ENCODE measurements at regions not wholly inside any gene's neighbourhood (a gene's known extent, or its start where the extent isn't known, plus 50 kb on each side); places are given as distances from the start of the nearest gene placed in this dataset.

DNA sequence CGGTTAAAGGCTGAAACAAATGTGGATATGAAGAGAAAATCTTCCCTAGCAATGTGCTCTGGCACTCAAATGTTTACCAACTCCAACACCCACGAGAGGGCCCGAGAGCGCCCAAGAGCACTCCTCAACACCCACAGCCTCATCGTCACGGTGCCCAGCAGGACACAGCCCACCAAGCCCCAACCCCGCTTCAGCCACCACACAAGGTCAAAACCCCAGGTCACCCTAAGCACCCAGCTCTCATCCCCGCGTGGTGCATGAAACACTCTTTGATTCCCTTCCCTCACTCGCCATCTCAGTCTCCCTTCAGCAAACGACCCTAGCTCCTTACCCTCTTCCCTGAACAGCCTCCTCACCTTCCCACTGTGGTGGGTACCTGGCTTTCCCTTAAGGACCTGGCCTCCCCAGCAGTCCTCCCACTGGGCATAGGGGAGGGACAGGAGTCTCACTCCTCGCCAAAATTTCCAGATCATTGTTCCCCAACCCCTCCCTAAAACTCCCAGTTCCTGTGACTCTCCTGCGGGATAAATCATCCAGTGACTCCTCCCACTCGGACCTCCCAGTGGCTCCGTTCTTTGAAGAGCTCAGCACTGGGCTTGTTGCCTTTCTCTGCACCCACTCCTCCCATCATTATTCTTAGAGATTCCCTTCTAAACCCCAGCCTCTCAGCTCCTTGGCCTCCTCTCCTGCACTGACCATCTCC is 170.4 kb upstream of the SYT6 start:
- Mint-ChIP-seq H3K9me3 (no peaks in the 10 kb centered on the region), H3K4me1 (ENCODE audit: low read depth) (peaks cover 3% of the 10 kb centered on the region)

GRCh38 chr1:114322734-114323133 is 169.1 kb upstream of the SYT6 start:
- no peaks in the 10 kb centered on the region for H3K4me1 Mint-ChIP-seq (ENCODE audit: low read depth)
- H3K27me3 Mint-ChIP-seq (ENCODE audit: low read depth), result no peaks in the 10 kb centered on the region
- no peak overlapping the region for H3K4me3 Mint-ChIP-seq
- ATAC-seq, result no peak
- no peaks in the 10 kb centered on the region for H3K9me3 Mint-ChIP-seq
- H3K36me3 Mint-ChIP-seq (ENCODE audit: insufficient read depth), result no peaks in the 10 kb centered on the region
- DNase-seq, result no peak

More for the DNA sequence above, 170.4 kb upstream of the SYT6 start:
- ATAC-seq, result no peak
- H3K27me3 Mint-ChIP-seq (ENCODE audit: low read depth), result no peaks in the 10 kb centered on the region
- DNase-seq, result no peak
- no peaks in the 10 kb centered on the region for H3K36me3 Mint-ChIP-seq (ENCODE audit: insufficient read depth)
- H3K4me3 Mint-ChIP-seq, result no peak overlapping the region

DNA sequence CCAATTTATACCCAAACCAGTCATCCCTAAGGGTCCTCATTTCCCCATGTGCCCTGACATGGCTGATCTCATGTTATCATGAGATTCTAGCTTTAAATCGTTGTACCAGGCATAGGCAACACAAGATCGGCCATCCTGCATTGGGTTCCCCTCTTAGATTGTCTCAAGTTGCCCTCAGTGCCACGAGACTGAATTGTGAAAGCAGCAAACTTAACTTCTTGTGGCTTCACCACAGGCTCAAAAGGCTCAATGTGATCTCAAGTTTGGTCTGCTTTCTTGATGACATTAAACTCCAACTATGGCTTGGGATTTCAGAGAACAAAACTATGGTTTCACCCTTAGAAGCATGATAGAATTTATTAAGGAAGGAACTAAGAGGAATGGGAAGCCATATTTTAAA is 168.5 kb upstream of the SYT6 start:
- no peaks in the 10 kb centered on the region for H3K27me3 Mint-ChIP-seq (ENCODE audit: low read depth)
- H3K4me3 Mint-ChIP-seq, result no peak overlapping the region
- DNase-seq (no peak), ATAC-seq (no peak)
- no peaks in the 10 kb centered on the region for H3K36me3 Mint-ChIP-seq (ENCODE audit: insufficient read depth)
- H3K4me1 Mint-ChIP-seq (ENCODE audit: low read depth), result no peaks in the 10 kb centered on the region
- H3K9me3 Mint-ChIP-seq, result no peaks in the 10 kb centered on the region

GRCh38 chr1:114320586-114320985 is 166.9 kb upstream of the SYT6 start:
- Mint-ChIP-seq H3K4me1 (ENCODE audit: low read depth) (no peaks in the 10 kb centered on the region), H3K27me3 (ENCODE audit: low read depth) (no peaks in the 10 kb centered on the region), H3K4me3 (no peak overlapping the region), H3K36me3 (ENCODE audit: insufficient read depth) (no peaks in the 10 kb centered on the region), H3K9me3 (no peaks in the 10 kb centered on the region)
- ATAC-seq (no peak), DNase-seq (no peak)

DNA sequence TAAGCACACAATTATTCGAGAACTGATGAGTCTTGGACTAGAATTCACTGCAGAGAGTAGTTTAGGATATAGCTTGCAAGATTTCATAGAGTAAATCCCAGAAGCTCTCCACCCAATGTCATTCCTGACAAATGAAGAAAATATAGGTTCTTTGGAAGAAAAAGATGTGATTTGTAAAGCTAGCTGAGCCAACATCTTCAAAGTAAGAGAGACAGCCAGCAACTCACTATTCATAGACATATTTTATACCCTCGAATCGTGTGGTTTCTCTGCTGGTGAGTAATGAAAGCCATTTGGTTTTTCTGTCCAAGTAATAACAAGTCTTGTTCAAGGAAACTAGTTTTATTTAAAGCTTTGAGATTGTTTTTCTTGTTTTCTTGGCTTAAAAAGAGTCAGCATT is 165.7 kb upstream of the SYT6 start:
- no peaks in the 10 kb centered on the region for H3K27me3 Mint-ChIP-seq (ENCODE audit: low read depth)
- ATAC-seq (no peak), DNase-seq (no peak)
- no peaks in the 10 kb centered on the region for H3K36me3 Mint-ChIP-seq (ENCODE audit: insufficient read depth)
- H3K4me3 Mint-ChIP-seq, result no peak overlapping the region
- H3K9me3 Mint-ChIP-seq, result no peaks in the 10 kb centered on the region
- no peaks in the 10 kb centered on the region for H3K4me1 Mint-ChIP-seq (ENCODE audit: low read depth)

DNA sequence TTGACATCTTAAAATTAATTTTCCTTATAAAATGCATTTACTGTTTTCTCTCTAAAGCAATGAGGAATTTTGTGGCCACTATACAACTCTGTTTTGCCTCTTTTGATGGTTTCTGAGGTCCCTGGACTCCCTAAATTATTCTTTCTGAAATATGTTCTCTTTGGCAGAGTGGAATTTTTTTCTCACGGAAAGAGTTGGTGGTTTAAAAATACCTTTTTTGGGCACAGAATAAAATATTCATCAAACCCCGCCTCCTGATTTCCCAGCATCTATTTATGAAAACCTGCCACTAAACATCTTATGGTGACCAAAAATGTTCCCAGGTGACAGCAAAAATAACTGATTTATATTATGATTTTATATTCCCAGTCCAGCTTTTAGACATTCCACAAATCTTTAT is 165.3 kb upstream of the SYT6 start:
- H3K36me3 Mint-ChIP-seq (ENCODE audit: insufficient read depth), result no peaks in the 10 kb centered on the region
- H3K27me3 Mint-ChIP-seq (ENCODE audit: low read depth), result no peaks in the 10 kb centered on the region
- H3K9me3 Mint-ChIP-seq, result no peaks in the 10 kb centered on the region
- H3K4me1 Mint-ChIP-seq (ENCODE audit: low read depth), result no peaks in the 10 kb centered on the region
- DNase-seq (no peak), ATAC-seq (no peak)
- H3K4me3 Mint-ChIP-seq, result no peak overlapping the region

- no peaks in the 10 kb centered on the region for H3K36me3 Mint-ChIP-seq (ENCODE audit: insufficient read depth)
- no peak overlapping the region for H3K4me3 Mint-ChIP-seq
- H3K4me1 Mint-ChIP-seq (ENCODE audit: low read depth), result no peaks in the 10 kb centered on the region
- no peaks in the 10 kb centered on the region for H3K27me3 Mint-ChIP-seq (ENCODE audit: low read depth)
- ATAC-seq (no peak), DNase-seq (no peak)
- H3K9me3 Mint-ChIP-seq, result peaks cover 14% of the 10 kb centered on the region
These were observed 162.5 kb upstream of the SYT6 start for GRCh38 chr1:114316204-114316603.

GRCh38 chr1:114315631-114316030 is 162.0 kb upstream of the SYT6 start:
- Mint-ChIP-seq H3K4me1 (ENCODE audit: low read depth) (no peaks in the 10 kb centered on the region), H3K4me3 (no peak overlapping the region), H3K9me3 (peaks cover 14% of the 10 kb centered on the region), H3K36me3 (ENCODE audit: insufficient read depth) (no peaks in the 10 kb centered on the region), H3K27me3 (ENCODE audit: low read depth) (no peaks in the 10 kb centered on the region)
- no peak for DNase-seq
- no peak for ATAC-seq

DNA sequence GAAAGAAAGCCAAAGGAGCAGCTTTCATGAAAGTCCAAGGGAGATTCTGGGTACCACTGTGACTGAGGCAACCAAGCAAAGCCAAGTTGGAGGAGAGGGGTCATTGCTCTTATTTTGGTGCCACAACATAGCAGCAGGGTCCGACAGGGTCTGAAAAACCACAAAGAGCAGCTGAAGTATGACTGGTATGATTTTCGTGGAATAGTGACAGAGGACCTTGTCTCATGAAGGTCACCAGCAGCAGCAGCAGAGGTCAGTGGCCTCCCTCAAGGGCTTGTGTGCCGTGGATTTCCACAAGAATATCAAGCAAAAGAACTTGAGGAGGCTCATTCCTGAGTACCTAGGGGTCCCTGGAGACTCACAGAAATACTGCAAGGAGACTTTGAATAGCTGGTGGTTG is 160.9 kb upstream of the SYT6 start:
- no peak overlapping the region for H3K4me3 Mint-ChIP-seq
- H3K4me1 Mint-ChIP-seq (ENCODE audit: low read depth), result no peaks in the 10 kb centered on the region
- no peak for ATAC-seq
- no peaks in the 10 kb centered on the region for H3K36me3 Mint-ChIP-seq (ENCODE audit: insufficient read depth)
- no peaks in the 10 kb centered on the region for H3K27me3 Mint-ChIP-seq (ENCODE audit: low read depth)
- DNase-seq, result no peak
- H3K9me3 Mint-ChIP-seq, result peaks cover 14% of the 10 kb centered on the region

DNA sequence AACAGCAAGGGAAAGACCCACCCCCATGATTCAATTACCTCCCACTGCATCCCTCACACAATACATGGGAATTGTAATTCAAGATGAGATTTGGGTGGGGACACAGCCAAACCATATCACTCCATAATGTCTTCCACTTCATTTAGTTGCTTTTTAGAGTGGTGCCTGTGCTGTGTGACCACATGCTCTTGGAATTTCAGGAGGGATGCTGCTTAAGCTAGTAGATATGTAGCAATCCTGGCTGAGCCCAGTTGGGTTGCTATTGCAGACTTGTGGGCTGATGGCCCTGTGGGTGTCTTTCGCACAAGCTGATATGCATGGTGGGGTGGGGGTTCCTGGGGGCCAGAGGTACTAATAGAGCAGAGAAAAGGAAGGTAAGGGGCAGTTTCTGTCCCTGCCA is 160.4 kb upstream of the SYT6 start:
- ATAC-seq (no peak), DNase-seq (no peak)
- no peak overlapping the region for H3K4me3 Mint-ChIP-seq
- H3K9me3 Mint-ChIP-seq, result peaks cover 14% of the 10 kb centered on the region
- H3K4me1 Mint-ChIP-seq (ENCODE audit: low read depth), result no peaks in the 10 kb centered on the region
- H3K27me3 Mint-ChIP-seq (ENCODE audit: low read depth), result no peaks in the 10 kb centered on the region
- no peaks in the 10 kb centered on the region for H3K36me3 Mint-ChIP-seq (ENCODE audit: insufficient read depth)

DNA sequence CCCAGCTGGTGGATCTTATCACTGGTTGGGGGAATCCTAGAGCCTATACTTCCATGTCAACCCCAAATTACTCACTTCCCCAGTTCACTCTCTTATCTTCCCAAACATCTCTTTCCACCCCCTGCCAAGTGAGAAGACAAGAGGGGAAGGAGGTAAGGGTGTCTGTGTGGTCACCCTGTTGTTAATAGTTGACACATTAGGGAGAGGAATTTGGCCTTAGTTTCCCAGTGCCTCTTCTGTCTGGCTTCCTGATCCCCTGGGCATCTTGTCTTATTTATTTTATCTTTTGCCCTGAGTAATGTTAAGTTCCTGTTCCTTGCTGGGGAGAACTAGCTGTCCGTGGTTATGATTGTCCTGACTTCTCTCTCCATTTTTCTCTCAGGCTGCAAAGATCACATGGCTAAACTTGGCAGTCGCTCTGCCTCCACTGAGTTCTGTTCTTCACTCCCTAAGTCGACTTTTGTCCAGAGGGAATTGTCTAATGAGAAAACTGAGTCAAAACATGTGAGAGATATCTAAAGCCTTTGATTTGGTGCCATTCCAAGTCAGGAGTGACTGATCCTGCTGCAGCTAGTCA is 157.1 kb upstream of the SYT6 start:
- no peaks in the 10 kb centered on the region for H3K36me3 Mint-ChIP-seq (ENCODE audit: insufficient read depth)
- H3K9me3 Mint-ChIP-seq, result peaks cover 17% of the 10 kb centered on the region
- ATAC-seq (no peak), DNase-seq (no peak)
- no peaks in the 10 kb centered on the region for H3K4me1 Mint-ChIP-seq (ENCODE audit: low read depth)
- no peaks in the 10 kb centered on the region for H3K27me3 Mint-ChIP-seq (ENCODE audit: low read depth)
- H3K4me3 Mint-ChIP-seq, result no peak overlapping the region

GRCh38 chr1:114302821-114303220 is 149.2 kb upstream of the SYT6 start:
- no peak overlapping the region for H3K4me3 Mint-ChIP-seq
- no peak for DNase-seq
- no peak for ATAC-seq
- no peaks in the 10 kb centered on the region for H3K36me3 Mint-ChIP-seq (ENCODE audit: insufficient read depth)
- H3K9me3 Mint-ChIP-seq, result peaks cover 3% of the 10 kb centered on the region
- peaks cover 4% of the 10 kb centered on the region for H3K27me3 Mint-ChIP-seq (ENCODE audit: low read depth)
- H3K4me1 Mint-ChIP-seq (ENCODE audit: low read depth), result peaks cover 4% of the 10 kb centered on the region

- H3K9me3 Mint-ChIP-seq, result no peaks in the 10 kb centered on the region
- H3K36me3 Mint-ChIP-seq (ENCODE audit: insufficient read depth), result no peaks in the 10 kb centered on the region
- H3K27me3 Mint-ChIP-seq (ENCODE audit: low read depth), result no peaks in the 10 kb centered on the region
- no peak for ATAC-seq
- peaks cover 4% of the 10 kb centered on the region for H3K4me1 Mint-ChIP-seq (ENCODE audit: low read depth)
- no peak for DNase-seq
- H3K4me3 Mint-ChIP-seq, result no peak overlapping the region
These were observed 145.8 kb upstream of the SYT6 start for GRCh38 chr1:114299331-114299975.

GRCh38 chr1:114298008-114298407 is 144.3 kb upstream of the SYT6 start:
- Mint-ChIP-seq H3K4me3 (no peak overlapping the region), H3K27me3 (ENCODE audit: low read depth) (no peaks in the 10 kb centered on the region), H3K36me3 (ENCODE audit: insufficient read depth) (no peaks in the 10 kb centered on the region), H3K9me3 (no peaks in the 10 kb centered on the region), H3K4me1 (ENCODE audit: low read depth) (peaks cover 4% of the 10 kb centered on the region)
- no peak for DNase-seq
- ATAC-seq, result no peak

- H3K4me1 Mint-ChIP-seq (ENCODE audit: low read depth), result peaks cover 2% of the 10 kb centered on the region
- H3K36me3 Mint-ChIP-seq (ENCODE audit: insufficient read depth), result no peaks in the 10 kb centered on the region
- no peak overlapping the region for H3K4me3 Mint-ChIP-seq
- ATAC-seq, result no peak
- DNase-seq, result no peak
- H3K27me3 Mint-ChIP-seq (ENCODE audit: low read depth), result no peaks in the 10 kb centered on the region
- H3K9me3 Mint-ChIP-seq, result no peaks in the 10 kb centered on the region
These were observed 142.7 kb upstream of the SYT6 start for GRCh38 chr1:114296413-114296812.
